Activated gamma-delta T cell treated with Interleukin-2 at 50 U/mL for 16 hours (primary cell): ENCODE measurements at regions not wholly inside any gene's neighbourhood (a gene's known extent, or its start where the extent isn't known, plus 50 kb on each side); places are given as distances from the start of the nearest gene placed in this dataset.
"Not testable (repeated sequence)": the region's sequence is repeated elsewhere in the genome, so short reads cannot be mapped to it uniquely, and the experiment has no call there.

Experiments used
- DNase-seq: peaks from one replicate; pipeline ENCODE4 v3.0.0-alpha.2; 2020

DNA sequence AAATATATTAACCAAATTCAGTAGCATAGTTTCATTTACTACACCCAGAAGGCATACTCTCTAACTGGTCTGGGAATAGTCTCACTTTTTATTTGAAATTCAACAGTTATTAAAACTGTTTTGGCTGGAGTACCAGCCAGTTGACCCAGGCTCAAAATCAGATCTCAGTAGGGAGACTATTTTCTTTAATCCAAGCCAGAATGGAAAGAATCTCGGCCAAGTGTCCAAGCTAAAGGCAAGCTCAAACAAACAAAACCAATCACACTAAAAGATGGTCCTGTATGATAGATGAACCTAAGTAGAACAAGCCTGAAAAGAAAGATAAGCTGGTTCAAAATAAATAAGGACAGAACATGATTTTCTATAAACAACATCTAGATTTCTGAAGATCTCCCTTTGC lies 259.6 kb upstream of the POM121L12 start:
- DNase-seq: no peak

DNA sequence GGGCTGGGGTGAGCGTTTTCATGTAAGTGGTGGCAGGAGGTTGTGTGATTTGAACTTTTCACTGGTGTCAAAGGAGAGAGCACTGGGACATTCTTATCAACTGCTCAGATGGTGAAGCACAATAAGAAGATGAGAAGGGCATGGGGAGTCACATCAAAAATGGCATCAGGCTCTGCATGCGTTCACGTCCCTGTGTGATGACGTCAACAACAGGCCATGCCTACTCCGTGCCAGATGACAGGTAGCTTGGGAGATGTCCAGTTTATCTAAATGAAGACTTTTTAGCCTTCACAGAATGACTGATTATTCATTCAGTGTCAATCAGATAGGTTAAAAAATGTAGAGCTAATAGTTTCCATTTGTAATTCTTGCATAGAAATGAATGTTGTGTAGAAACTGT lies 264.3 kb upstream of the POM121L12 start:
- no peak for DNase-seq

DNA sequence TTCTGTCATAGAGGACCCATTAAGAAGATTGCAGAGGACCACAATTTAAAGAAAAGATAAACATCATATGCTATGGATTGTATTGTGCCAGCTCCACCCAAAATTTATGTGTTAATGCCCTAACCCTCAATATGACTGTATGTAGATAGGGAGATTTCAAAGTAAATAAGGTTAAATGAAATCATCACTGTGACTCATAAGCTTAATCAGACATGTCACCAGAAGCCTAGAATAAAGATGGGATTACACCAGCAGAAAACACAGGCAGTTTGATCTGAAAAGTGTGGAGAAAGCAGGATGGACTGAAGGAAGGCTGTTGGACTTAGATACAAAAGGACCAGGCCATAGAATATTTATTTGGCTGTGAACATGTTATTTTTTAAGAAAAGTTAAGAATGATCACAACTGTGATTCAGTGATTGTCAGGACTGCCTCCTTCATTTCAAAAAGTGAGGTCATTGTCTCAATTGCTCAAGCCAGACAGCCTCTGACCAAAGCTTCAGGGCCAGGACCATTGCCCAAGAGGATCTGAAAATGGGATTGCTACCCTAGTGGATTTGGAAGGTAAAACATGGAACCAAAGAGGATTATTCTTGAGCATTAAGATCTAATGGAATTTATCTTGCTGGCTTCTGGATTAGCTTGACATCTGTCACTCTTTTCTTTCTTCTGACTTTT lies 270.8 kb upstream of the POM121L12 start:
- DNase-seq: no peak

DNA sequence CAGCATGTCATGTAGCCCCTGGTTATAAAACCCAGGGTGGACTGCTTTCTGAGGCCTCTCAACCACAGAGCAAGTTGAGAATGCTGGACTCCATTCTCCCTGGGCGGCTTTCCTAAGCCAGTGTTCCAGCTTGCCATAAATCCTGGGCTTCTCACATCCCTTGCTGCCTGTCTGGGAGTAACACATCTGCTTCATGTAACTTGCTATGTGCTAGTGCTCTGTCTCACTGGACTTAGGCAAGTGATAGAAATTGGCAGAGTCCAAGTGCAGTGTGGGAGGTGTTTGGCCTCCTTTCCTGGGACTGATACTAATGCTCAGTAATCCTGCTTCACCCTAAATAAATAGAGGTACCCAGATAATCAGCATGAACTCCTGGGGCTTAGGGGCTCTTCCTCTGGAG lies 277.1 kb upstream of the POM121L12 start:
- DNase-seq: no peak

DNA sequence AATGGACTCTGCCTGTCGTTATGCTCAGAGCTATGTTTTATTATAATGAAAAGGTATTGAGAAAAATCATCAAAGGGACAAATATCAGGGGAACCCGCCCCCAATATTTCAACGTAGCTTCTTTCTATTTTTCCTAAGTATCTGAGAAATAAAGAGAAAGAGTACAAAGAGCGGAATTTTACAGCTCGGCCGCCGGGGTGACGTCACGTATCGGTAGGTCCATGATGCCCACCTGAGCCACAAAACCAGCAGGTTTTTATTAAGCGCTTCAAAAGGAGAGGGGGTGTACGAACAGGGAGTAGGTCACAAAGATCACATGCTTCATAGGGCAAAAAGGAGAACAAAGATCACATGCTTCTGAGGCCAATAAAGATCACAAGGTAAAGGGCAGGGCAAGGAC lies 281.6 kb upstream of the POM121L12 start:
- no peak for DNase-seq

DNA sequence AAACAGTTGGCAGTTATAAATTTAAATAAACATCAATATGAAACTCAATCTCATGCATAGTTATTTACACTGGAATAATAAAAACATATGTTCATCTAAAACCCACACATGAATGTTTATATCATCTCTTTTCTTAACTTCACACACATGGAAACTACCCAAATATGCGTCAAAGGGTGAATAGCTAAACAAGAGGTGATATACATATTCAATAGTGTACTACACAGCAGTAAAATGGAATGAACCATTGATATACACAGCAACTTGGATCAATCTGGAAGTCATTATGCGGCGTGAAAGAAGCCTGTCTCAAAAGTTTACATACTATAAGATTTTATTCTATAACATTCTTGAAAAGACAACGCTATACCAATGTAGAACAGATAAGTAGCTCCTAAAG lies 282.5 kb upstream of the POM121L12 start:
- no peak for DNase-seq

DNA sequence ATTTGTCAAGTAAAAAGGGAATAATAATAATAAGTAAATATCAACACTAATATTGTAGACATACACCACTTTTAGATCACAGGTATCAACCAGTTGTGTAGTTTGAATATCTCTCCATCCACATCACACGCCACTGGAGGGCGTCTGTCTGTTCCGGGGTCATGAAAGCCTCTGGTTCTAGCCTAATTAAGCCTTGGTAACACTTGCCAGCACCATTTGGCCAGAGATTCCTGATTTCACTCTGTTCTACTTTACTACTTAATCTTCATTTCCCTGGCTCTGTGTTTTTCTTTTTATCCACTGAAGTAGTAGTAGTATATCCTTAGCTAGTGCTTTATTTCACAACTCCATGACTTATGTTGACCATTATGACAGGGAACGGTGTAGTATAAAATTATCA lies 285.6 kb upstream of the POM121L12 start:
- no peak for DNase-seq

DNA sequence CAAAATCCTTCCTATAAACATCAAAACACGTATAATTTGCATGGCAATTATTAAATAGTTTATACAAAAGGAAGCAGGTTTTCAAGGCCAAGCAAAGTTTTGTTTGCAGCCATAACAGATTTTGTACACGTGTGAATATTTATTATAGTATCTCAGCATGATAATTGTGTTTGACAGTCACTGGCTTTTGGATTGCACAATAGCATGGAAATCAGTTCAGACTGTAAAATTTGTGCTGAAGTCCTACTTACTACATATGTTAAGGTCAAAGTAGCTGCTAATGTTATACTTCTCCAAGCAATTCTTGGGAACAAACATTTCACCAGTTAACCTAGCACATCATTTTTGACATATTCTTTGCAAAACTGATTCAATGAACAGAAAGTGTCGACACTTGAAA lies 287.6 kb upstream of the POM121L12 start:
- no peak for DNase-seq

DNA sequence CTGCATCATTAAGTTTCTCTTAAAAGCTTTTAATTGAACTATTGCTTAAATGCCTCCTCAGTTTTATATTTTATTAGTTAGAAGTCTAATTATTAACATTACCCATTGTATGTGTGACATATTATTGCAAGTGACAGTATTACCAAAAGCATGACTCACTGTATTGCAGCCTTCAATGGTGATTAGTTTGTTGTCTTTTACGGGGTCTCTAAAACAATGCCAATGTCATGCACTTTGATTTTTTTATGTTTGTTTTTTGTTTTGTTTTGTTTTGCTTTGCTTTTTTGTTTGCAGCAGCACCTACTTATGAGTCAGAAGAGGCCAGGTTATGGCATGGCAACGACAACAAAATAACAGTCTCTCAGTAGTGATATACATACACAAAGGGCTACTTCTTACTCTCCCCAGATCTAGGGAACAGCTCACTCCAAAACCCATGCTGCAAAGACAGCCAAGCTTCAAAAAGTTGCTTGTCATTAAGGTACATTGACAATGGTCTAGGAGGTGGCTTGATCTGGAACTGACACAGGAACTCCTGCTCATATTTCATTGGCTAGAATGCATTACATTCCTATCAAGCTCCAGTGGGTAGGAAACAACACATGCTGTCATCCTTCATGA lies 293.7 kb upstream of the POM121L12 start:
- no peak for DNase-seq

DNA sequence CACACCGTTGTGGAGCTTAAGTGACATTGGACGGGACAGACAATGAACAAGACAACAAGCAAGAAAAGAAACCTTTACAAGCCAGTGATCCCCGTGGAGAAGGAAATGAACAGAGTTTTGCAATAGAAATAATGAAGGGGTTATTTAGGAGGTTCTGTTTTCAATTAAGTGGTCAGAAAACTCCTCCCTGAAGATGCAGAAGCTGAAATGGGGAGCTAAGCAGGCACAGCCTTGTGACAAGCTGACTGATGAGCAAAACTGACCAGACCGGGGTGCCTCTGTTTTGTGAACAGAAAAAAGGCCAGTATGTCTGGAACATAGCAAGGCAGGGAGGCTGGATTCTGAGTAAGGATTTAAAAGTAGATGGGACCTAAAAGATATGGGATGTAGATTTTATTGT lies 299.8 kb upstream of the POM121L12 start:
- DNase-seq: no peak

DNA sequence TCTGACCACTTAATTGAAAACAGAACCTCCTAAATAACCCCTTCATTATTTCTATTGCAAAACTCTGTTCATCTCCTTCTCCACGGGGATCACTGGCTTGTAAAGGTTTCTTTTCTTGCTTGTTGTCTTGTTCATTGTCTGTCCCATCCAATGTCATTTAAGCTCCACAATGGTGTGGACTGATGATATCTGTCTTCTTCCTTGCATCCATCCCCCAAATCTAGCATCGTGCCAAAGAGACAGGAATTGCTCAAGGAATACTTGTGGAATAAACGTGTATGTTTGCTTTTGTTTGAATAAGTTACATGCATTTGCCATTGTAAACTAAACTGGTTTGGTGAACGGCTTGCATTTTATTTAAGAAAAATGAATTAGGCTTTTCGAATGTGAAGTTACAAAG lies 306.8 kb upstream of the POM121L12 start:
- DNase-seq: not testable (repeated sequence)

DNA sequence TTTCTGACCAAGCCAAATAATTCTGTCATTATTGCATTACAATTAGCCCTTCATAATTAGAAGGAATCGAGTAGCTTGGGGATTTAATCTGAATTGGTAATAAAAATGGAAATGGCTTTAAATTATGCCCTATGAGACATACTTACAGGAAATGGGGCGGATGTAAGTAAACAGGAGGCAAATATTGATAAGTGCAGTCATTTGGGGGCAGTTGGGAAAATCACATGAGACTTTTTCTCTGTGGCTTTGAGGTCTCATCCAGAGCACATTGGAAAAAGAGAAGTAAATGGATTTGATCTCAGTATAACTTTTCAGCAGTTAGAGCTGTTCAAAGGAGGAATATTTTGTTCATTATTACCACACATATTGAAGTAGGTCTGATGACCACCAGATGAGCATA lies 307.8 kb upstream of the POM121L12 start:
- DNase-seq: no peak

DNA sequence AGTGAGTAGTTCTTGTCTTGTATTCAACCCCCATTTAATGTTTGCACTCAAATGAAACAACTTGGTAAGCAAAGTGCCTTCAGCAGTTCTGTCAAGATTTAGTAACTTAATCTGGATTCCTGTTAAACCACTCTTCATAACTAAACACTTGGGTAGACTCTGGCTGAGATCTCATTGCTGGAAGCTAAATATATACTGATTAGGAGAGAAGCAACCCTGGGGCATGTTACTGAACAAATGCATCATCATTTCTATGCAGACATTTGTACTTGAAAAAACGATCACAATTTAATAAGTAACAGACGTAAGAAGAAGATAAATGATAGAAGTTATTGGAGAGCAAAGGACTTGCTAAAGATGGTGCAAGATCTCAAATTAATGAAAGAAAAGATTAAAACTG lies 308.4 kb upstream of the POM121L12 start:
- no peak for DNase-seq

DNA sequence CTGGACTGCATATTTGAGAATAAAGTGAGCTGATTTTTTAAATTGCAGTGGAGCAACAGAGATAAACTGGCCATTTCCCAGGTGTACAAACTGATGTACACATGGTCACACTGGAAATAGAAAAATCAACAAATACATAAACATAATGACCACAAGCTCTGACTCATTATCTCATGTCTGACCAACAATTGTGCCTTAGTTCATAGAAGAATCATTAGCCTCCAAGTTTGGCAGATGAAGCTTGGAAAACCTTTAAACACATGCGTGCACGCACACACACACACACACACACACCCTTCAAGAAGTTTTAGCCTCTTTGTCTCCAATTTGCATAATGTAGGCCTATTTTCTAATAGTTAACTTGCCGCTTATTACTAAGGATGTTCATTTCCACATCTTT lies 308.9 kb upstream of the POM121L12 start:
- DNase-seq: no peak

DNA sequence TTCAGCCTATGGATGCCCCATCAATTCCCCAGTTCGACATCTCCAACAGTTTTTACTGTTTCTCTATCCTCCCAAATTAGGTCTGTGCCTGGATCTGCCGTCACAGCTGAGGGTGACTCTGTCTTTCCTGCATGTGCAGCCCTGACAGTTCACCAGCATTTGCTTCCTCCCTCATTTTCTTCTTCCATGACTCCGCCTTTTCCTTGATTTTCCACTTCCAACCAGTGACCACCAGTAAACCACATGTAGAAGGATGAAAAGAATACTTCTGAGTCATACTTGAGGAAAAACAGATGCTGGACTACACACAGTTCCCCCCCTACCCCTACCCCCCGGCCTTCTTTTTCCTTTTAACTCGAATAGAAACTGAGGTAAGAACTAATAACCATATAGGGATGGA lies 311.8 kb upstream of the POM121L12 start:
- no peak for DNase-seq

DNA sequence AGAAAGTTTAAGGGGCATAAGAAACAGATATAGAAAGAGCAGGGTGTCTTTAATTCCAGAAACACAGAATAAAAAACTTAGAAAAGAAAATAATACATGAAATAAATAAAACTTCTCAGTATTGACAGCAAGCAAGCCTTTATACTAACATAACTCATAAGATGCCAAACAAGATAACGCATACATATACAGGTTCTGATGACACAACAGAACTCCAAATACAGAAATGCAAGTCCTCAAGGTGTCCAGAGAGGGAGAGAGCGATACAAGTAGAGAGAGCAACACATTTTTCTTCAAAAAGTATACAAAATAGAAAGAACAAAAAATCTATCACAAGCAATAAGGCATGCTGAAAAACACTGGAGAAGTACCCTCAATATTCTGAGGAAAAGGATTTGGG lies 314.6 kb upstream of the POM121L12 start:
- no peak for DNase-seq

DNA sequence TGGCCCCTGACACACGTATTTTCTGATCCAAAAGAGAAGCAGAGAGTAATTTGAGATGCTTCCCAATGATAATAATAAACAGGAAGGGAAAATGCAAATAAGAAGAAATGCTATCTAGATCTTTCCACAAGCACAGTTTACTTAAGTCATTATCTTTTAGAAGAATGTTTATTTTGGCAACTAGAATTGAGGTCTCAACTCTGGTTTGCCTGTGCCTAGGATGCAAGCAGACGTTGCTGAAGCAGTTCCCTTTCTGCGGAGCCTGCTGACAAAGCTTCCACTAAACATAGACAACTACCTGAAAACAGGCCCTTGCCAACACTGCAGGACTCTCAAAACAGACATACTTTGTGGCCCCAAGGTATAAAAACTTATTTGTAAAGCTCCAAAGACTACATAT lies 315.8 kb upstream of the POM121L12 start:
- no peak for DNase-seq

DNA sequence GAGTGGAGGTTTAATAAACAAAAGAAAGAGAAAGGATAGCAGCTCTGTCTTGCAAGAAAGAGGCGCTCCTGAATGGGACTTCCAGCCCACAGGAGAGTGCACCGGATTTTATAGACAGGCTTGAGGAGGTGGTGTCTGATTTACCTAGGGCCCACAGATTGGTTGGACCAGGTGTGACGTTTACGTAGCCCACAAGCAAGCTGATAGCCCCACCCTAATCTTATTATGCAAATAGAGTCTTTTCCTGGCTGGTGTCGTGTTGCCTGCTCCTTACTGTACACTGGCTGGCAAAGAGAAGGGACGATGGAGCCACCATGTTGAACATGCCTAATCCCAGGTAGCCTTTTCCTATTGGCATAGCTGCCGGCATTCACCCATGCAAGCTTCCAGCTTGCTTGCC lies 319.7 kb upstream of the POM121L12 start:
- no peak for DNase-seq

DNA sequence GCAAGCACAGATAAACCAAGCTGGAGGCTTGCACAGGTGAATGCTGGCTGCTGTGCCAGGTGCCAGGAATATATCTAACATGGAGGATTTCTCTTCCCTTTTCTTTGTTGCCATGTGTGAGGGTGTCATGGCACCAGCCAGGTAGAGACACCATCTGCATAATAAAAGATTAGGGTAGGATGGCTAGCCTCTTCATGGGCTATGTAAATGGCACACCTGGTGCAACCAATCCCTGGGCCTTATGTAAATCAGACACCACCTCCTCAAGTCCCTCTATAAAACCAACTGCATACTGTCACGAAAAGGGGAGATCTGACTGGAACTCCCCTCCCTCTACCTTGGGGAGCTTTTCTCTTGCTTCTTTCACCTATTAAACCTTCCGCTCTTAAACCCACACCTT lies 322.5 kb upstream of the POM121L12 start:
- DNase-seq: no peak

DNA sequence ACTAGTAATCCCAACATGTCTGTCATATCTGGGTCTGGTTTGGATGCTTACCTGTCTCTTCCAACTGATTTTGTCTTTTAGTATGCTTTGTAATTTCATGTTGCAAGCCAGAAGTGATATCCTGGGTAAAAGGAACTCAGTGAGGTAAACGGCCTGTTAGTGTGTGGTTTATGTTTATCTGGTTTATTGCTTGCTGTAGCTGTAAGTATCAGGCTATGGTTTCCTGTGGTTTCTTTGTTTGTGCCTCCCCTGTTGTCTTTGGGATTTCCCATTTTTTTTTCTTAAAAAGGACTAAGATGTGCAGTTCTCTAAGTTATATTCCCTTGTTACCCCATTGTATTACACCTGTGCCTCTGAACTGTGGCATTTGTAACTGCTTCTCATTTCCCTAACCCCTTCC lies 323.5 kb upstream of the POM121L12 start:
- DNase-seq: no peak

DNA sequence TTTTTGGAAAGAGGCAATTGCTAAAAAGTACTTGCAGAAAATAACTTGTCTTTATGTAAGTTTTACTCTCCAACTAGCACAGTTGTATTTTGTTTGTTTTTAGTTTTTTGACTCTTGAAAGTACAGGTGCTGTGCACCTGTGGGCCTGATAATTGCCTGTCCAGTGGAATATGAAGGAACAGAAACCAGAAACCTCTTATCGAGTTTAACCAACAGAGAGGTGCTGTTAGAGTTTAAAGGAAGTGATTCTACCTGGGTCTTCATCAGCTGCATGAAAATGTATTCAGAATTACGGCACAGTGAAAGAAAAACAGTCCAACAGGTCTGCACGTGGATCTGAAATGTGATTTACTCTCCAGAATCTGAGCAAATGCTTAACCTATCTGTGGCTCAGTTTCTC lies 326.6 kb upstream of the POM121L12 start:
- no peak for DNase-seq

DNA sequence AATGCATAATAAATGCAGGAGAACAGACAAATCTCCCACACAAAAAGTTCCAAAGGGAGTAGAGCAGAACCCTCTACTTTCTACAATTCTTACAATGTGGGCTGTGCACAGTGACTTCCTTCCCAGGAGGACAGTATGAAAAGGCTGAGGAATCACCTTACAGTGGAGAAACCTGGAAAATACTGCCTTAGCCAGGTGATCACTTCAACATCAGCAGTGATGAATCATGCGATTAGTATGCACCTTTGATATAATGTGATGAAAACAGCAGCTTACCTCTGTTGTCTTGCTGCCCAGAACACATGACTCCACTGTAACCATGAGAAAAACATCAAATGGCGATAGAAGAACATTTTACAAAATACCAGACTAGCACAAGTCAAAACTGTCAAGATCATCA lies 329.7 kb upstream of the POM121L12 start:
- DNase-seq: no peak

DNA sequence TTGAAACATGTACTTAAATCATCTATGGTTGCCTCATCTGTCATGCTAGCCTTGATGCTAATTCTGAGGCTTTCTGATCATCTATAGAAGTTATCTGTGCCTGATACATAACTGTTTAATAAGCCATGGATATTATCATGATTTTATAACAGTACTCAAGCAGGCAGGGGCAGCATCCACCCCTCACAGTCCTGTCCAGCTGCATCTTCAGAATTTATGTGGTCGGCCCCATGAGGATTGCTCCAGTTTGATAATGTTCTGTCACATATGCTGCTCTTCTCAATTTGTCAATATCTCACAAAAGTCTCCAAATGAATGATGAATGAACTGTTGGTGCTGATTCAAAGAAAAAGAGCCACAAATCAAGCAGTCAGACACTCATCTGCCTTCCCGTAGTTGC lies 335.1 kb upstream of the POM121L12 start:
- DNase-seq: no peak

DNA sequence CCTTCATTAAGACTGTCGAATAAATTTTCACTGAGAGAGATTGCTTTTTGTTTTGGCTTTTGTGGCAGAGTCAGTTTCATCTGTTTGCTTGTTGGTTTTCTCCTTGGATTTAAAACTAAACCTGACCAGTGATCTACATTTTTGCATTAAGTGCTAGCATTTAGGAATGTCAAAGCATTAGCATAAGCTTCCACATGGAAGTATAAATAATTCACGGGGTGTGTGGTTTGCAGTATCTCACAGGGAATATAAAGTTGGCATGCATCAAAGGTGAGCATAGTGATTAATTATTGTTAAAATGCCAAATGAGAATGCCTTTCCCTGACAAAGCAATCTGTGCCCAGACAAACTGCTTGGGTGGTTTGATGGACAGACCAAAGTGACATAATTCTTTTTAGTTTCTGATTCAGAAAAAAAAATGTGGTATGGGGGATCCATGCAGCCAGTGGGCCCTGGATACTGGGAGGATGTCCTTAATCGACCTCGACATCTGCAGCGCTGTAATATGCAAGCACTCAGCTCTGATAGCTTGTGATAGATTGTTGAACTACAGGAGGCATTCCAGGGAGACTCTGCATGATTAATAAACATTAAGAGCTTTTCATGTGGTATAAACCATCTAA lies 339.3 kb upstream of the POM121L12 start:
- DNase-seq: no peak

DNA sequence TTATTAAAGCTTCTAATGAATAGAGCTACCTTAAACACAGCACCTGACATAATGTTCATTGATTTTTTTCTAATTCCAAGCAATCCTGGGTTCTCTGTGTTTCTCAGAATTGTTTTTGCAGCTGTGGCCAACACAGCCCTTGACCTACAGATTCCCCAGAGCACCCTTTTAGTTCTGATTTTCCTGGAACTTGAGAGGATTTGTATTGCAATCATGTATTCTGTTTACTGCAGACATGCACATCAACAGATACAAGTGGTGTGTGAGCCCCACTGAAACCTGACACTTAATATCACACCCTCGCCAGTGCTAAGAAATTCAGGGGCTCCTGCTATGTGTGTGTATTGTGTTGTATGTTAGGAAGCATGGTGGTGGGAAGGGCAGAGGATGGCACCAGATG lies 344.2 kb upstream of the POM121L12 start:
- no peak for DNase-seq
